ENCODE measurements at regions not wholly inside any gene's neighbourhood (a gene's known extent, or its start where the extent isn't known, plus 50 kb on each side); places are given as distances from the start of the nearest gene placed in this dataset.
A peak's percentile ranks its signal among the peaks of the same experiment; 100 is the strongest.

DNA sequence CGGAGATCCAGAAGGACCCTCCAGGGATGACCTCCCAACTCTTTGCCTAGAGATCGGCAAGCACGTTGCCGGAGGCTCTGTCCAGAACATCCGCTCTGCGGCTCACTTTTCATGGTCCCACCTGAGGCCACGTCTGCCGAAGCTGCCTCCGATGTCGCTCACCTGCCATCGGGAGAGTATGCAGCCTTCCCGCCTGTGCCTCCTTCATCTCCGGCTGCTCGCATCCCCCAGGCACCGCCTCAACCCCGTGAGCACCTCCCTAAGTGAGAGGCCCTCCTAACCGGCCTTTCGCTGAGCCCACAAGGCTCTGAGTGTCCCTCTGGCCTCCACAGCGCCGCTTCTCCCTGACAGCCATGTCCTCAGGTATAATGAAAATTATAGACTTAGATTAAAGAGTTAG is 275.1 kb downstream of the EFNB2 start:
- Histone ChIP-seq H3K36me3 (ENCODE audit: low read depth) (no peaks in the 10 kb centered on the region), H3K4me3 (no peak overlapping the region), H3K9me3 (no peaks in the 10 kb centered on the region), H3K4me1 (ENCODE audit: low read depth) (no peaks in the 10 kb centered on the region)
- TF ChIP-seq CTCF (IDR thresholded peaks at IDR 0.05), result no peak
- intact Hi-C loops (cut with DNase I, micrococcal nuclease), result no loop called here
- DNase-seq (no peak), ATAC-seq (no peak)

- Histone ChIP-seq H3K36me3 (ENCODE audit: low read depth) (no peaks in the 10 kb centered on the region), H3K4me1 (ENCODE audit: low read depth) (no peaks in the 10 kb centered on the region), H3K4me3 (no peak overlapping the region), H3K9me3 (no peaks in the 10 kb centered on the region)
- intact Hi-C loops (cut with DNase I, micrococcal nuclease), result no loop called here
- no peak for TF ChIP-seq CTCF (IDR thresholded peaks at IDR 0.05)
- DNase-seq (no peak), ATAC-seq (no peak)
Observed at GRCh38 chr13:106259928-106260327, 275.5 kb downstream of the EFNB2 start.

GRCh38 chr13:106246666-106247188 is 288.7 kb downstream of the EFNB2 start:
- TF ChIP-seq CTCF (IDR thresholded peaks at IDR 0.05), result no peak
- peak; percentile 47 for ATAC-seq
- Histone ChIP-seq H3K4me3 (no peak overlapping the region), H3K4me1 (ENCODE audit: low read depth) (no peaks in the 10 kb centered on the region), H3K36me3 (ENCODE audit: low read depth) (no peaks in the 10 kb centered on the region), H3K9me3 (no peaks in the 10 kb centered on the region)
- no peak for DNase-seq
- intact Hi-C loops (cut with DNase I, micrococcal nuclease), result no loop called here

DNA sequence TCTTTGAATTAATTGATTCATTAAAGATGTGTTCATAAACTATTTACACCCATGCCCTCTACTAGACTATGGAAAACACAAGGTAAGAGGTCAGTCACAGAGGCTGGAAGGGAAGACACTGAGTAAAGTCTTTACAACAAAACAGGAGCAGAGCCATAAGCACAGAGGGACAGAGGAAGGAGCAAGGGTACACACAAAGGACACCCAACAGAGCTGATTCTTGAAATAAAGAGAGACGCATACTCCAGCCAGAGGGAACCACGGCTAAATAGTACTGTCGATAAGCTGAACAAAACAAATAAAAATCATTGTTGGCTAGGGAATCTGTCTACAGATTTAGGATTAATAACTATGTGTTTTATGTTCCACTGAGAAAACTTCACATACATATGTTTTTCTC is 289.2 kb downstream of the EFNB2 start:
- H3K4me3 ChIP-seq, result no peak overlapping the region
- intact Hi-C loops (cut with DNase I, micrococcal nuclease), result no loop called here

GRCh38 chr13:106243011-106243565 is 292.4 kb downstream of the EFNB2 start:
- Histone ChIP-seq H3K4me3 (no peak overlapping the region), H3K4me1 (ENCODE audit: low read depth) (no peaks in the 10 kb centered on the region), H3K9me3 (no peaks in the 10 kb centered on the region), H3K36me3 (ENCODE audit: low read depth) (no peaks in the 10 kb centered on the region)
- no peak for TF ChIP-seq CTCF (IDR thresholded peaks at IDR 0.05)
- intact Hi-C loops (cut with DNase I, micrococcal nuclease), result no loop called here
- DNase-seq (no peak), ATAC-seq (no peak)

More for the DNA sequence above, 289.2 kb downstream of the EFNB2 start:
- Histone ChIP-seq H3K4me1 (ENCODE audit: low read depth) (no peaks in the 10 kb centered on the region), H3K36me3 (ENCODE audit: low read depth) (no peaks in the 10 kb centered on the region), H3K9me3 (no peaks in the 10 kb centered on the region)
- ATAC-seq (no peak), DNase-seq (no peak)
- no peak for TF ChIP-seq CTCF (IDR thresholded peaks at IDR 0.05)
